Skeletal muscle tissue (tissue), 3 donors: ENCODE measurements at regions not wholly inside any gene's neighbourhood (a gene's known extent, or its start where the extent isn't known, plus 50 kb on each side); places are given as distances from the start of the nearest gene placed in this dataset.

Experiments used
- H3K27ac ChIP-seq: one replicate; pipeline ENCODE4 v1.7.0; 2013; ENCODE audit warnings: mild to moderate bottlenecking, low read depth, low read length, inconsistent platforms
- H3K27me3 ChIP-seq, 3 donors: one replicate each; pipeline ENCODE4 v1.7.0; 2013; ENCODE audit warnings: low read length in 3 of 3; ENCODE audit not compliant: control insufficient read depth in 3 of 3, insufficient read depth in 3 of 3
- H3K36me3 ChIP-seq, 3 donors: one replicate each; pipeline ENCODE4 v1.7.0; 2013; ENCODE audit warnings: low read length in 3 of 3; ENCODE audit not compliant: control insufficient read depth in 3 of 3, insufficient read depth in 3 of 3
- H3K4me1 ChIP-seq, 3 donors: one replicate each; pipeline ENCODE4 v1.7.0; 2013; ENCODE audit warnings: low read length in 3 of 3, mild to moderate bottlenecking in 3 of 3; ENCODE audit not compliant: control insufficient read depth in 3 of 3, insufficient read depth in 3 of 3
- H3K4me3 ChIP-seq, 3 donors: one replicate each; pipeline ENCODE4 v1.7.0; 2013; ENCODE audit warnings: low read length in 3 of 3
- H3K9ac ChIP-seq, 3 donors: one replicate each; pipeline ENCODE4 v1.7.0; 2013; ENCODE audit warnings: low read length in 3 of 3, mild to moderate bottlenecking in 3 of 3, moderate library complexity in 2 of 3, low read depth in 1 of 3
- H3K9me3 ChIP-seq, 3 donors: one replicate each; pipeline ENCODE4 v1.7.0; 2013; ENCODE audit warnings: low read length in 3 of 3; ENCODE audit not compliant: control insufficient read depth in 3 of 3
- donor health status: Osteomylitis.

- H3K27me3 ChIP-seq, result no peaks in the 10 kb centered on the region
- no peak overlapping the region for H3K27ac ChIP-seq
- peaks cover 0 to 3% (median 0%) of the 10 kb centered on the region in 3 donors for H3K4me1 ChIP-seq
- no peaks in the 10 kb centered on the region for H3K36me3 ChIP-seq
- H3K4me3 ChIP-seq, result no peak overlapping the region
- H3K9me3 ChIP-seq, result no peaks in the 10 kb centered on the region
- H3K9ac ChIP-seq, result no peak overlapping the region
These were observed 532.0 kb downstream of the CDH11 start for GRCh38 chr16:64589836-64590235.

- Histone ChIP-seq H3K9me3 (no peaks in the 10 kb centered on the region), H3K4me3 (no peak overlapping the region), H3K36me3 (no peaks in the 10 kb centered on the region), H3K27ac (no peak overlapping the region), H3K4me1 (peaks cover 0 to 3% (median 0%) of the 10 kb centered on the region in 3 donors), H3K27me3 (no peaks in the 10 kb centered on the region), H3K9ac (no peak overlapping the region)
These were observed 535.1 kb downstream of the CDH11 start for GRCh38 chr16:64586781-64587180.

- Histone ChIP-seq H3K27ac (no peak overlapping the region), H3K27me3 (no peaks in the 10 kb centered on the region), H3K36me3 (no peaks in the 10 kb centered on the region), H3K9ac (no peak overlapping the region), H3K9me3 (no peaks in the 10 kb centered on the region), H3K4me1 (peaks cover 0 to 3% (median 0%) of the 10 kb centered on the region in 3 donors), H3K4me3 (no peak overlapping the region)
These were observed 536.5 kb downstream of the CDH11 start for GRCh38 chr16:64585367-64585766.

- no peak overlapping the region for H3K4me3 ChIP-seq
- no peaks in the 10 kb centered on the region for H3K9me3 ChIP-seq
- no peak overlapping the region for H3K9ac ChIP-seq
- no peak overlapping the region for H3K27ac ChIP-seq
- H3K4me1 ChIP-seq, result no peaks in the 10 kb centered on the region
- no peaks in the 10 kb centered on the region for H3K36me3 ChIP-seq
- H3K27me3 ChIP-seq, result no peaks in the 10 kb centered on the region
These were observed 541.3 kb downstream of the CDH11 start for GRCh38 chr16:64580558-64580957.

- H3K9me3 ChIP-seq, result no peaks in the 10 kb centered on the region
- no peaks in the 10 kb centered on the region for H3K36me3 ChIP-seq
- no peak overlapping the region for H3K4me3 ChIP-seq
- no peaks in the 10 kb centered on the region for H3K4me1 ChIP-seq
- no peak overlapping the region for H3K9ac ChIP-seq
- no peak overlapping the region for H3K27ac ChIP-seq
- H3K27me3 ChIP-seq, result no peaks in the 10 kb centered on the region
These were observed 542.2 kb downstream of the CDH11 start for GRCh38 chr16:64579712-64580111.

GRCh38 chr16:64545768-64546167 lies 576.1 kb downstream of the CDH11 start:
- Histone ChIP-seq H3K27ac (no peak overlapping the region), H3K36me3 (no peaks in the 10 kb centered on the region), H3K4me1 (no peaks in the 10 kb centered on the region), H3K9me3 (no peaks in the 10 kb centered on the region), H3K27me3 (no peaks in the 10 kb centered on the region), H3K9ac (no peak overlapping the region), H3K4me3 (no peak overlapping the region)

GRCh38 chr16:64544859-64545258 lies 577.0 kb downstream of the CDH11 start:
- H3K27me3 ChIP-seq, result no peaks in the 10 kb centered on the region
- no peaks in the 10 kb centered on the region for H3K36me3 ChIP-seq
- no peak overlapping the region for H3K27ac ChIP-seq
- H3K9ac ChIP-seq, result no peak overlapping the region
- H3K9me3 ChIP-seq, result no peaks in the 10 kb centered on the region
- H3K4me1 ChIP-seq, result no peaks in the 10 kb centered on the region
- H3K4me3 ChIP-seq, result no peak overlapping the region

- Histone ChIP-seq H3K9ac (no peak overlapping the region), H3K4me3 (no peak overlapping the region), H3K9me3 (no peaks in the 10 kb centered on the region), H3K27ac (no peak overlapping the region), H3K27me3 (no peaks in the 10 kb centered on the region), H3K4me1 (no peaks in the 10 kb centered on the region), H3K36me3 (no peaks in the 10 kb centered on the region)
These were observed 578.4 kb downstream of the CDH11 start for GRCh38 chr16:64543441-64543840.

GRCh38 chr16:64543031-64543430 lies 578.8 kb downstream of the CDH11 start:
- Histone ChIP-seq H3K27ac (no peak overlapping the region), H3K4me3 (no peak overlapping the region), H3K9me3 (no peaks in the 10 kb centered on the region), H3K27me3 (no peaks in the 10 kb centered on the region), H3K9ac (no peak overlapping the region), H3K36me3 (no peaks in the 10 kb centered on the region), H3K4me1 (no peaks in the 10 kb centered on the region)

- H3K4me1 ChIP-seq, result no peaks in the 10 kb centered on the region
- H3K9ac ChIP-seq, result no peak overlapping the region
- H3K27me3 ChIP-seq, result no peaks in the 10 kb centered on the region
- H3K36me3 ChIP-seq, result no peaks in the 10 kb centered on the region
- no peak overlapping the region for H3K4me3 ChIP-seq
- no peak overlapping the region for H3K27ac ChIP-seq
- H3K9me3 ChIP-seq, result no peaks in the 10 kb centered on the region
These were observed 579.7 kb downstream of the CDH11 start for GRCh38 chr16:64542152-64542551.

- Histone ChIP-seq H3K9ac (no peak overlapping the region), H3K27ac (no peak overlapping the region), H3K27me3 (no peaks in the 10 kb centered on the region), H3K4me1 (no peaks in the 10 kb centered on the region), H3K9me3 (no peaks in the 10 kb centered on the region), H3K4me3 (no peak overlapping the region), H3K36me3 (no peaks in the 10 kb centered on the region)
These were observed 580.2 kb downstream of the CDH11 start for GRCh38 chr16:64541621-64542020.
